NCI-H460 (cell line): ENCODE measurements at regions not wholly inside any gene's neighbourhood (a gene's known extent, or its start where the extent isn't known, plus 50 kb on each side); places are given as distances from the start of the nearest gene placed in this dataset.
"Not testable (repeated sequence)": the region's sequence is repeated elsewhere in the genome, so short reads cannot be mapped to it uniquely, and the experiment has no call there.

Source experiments
- DNase-seq: peaks from one replicate; pipeline ENCODE4 v3.0.0-alpha.2; 2016; ENCODE audit warnings: low read depth; ENCODE audit errors: extremely low read depth

DNA sequence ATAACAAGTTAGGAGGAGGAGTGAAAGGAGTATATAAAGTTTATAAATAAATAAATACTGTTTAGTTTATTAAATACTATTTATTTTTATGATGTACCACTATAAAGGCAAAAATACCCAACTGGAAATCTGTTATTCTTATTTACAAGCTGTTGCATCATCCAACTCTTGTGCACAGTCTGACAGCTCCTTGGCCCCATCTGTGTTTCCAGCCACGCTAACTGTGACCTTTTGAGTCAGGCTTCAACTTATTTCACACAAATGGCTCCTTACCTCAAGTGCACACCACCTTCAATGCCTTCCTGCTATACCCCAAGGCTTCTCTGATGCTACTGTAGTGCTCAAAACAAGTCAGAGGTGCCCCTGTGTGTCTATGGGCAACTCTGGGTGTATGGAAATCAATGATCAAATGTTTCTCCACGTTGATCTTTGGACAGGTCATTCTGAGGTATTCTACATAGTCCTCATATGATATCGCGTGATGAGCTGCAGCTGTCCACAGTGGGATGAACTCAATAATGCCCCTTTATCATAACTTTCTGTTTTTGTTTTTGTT, 303.2 kb upstream of the GRAMD2B start:
- peak; percentile 41 for DNase-seq

DNA sequence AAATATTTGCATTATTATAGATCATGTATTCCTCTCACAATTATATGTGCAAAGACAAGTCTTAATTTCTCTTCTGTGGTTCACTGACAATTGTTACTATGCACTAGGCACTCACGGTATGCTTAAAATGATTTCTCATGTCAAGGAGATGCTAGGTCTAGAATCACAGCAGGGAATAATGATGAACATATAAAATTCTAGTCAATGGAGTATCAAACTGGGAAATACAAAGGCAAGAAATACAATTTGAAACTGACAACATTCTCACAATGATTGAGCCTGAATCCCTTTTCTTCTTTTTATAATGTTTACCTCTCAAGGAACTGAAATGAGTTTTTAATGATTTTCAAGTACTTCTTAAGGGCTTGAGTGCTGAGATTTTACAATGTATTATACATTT, 302.3 kb upstream of the GRAMD2B start:
- DNase-seq = no peak

DNA sequence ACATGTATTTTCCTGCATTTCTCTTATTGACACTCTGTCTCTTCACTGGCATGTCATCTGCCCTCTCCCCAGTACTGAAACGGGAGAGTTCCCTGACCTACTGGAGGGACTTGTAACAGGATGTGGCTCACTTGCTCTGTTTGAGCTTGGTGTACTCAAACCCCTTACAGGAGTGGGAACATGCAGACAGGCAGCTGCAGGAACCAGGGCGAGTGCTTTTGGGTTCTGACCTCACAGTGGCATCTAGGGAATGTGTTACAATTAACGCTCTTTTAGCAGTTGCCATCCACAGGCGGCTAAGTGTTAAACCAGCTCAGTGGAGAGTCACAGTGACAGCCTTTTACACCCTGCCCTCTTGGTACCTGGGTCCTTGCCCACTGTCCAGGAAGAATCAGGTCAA, 300.3 kb upstream of the GRAMD2B start:
- DNase-seq = no peak

DNA sequence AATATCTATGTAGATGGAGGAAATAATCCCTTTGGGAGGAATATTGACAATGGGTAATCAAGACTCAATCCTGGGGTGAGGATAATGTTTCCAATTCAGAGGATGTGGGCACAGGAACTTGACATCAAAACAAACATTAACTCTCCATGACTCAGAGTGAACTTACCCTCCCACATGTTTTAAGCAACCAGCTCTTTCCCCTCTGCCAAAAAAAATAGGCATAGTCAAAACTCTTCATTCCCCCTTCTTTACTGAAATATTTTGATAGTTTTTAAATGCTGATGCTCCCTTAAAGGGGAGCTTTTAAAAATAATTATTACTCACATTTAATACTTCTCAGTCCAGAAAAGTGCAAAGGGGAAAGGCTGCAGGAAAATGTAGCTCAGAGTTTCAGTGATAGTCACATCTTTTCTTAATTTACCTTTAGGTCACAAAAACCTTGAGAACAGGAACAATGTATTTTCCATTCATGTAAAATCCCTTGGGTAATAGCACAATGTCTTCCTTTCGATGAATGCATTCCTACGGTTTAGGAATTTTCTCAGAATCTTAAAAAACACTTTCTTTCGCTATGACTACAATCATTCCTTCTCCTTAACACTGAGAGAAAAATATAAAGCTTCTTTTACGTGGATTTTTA, 298.4 kb upstream of the GRAMD2B start:
- DNase-seq = no peak

DNA sequence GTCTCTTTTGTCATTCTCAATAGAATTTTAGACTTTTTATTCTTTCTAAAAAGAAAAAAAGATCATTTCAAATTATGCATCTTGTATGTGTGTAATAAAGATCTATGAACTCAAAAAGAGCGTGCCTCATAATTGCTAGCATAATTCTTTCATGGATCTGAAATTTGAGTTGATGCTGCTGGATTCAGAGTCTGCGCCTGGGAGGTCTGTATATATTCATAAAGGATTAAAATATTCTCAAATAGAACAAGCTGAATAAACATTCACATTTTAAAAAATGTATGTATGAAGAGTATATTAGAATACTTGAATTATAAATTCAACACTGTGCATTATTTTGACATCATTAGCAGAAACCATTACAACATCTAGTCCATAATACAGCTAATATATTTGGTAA, 297.8 kb upstream of the GRAMD2B start:
- DNase-seq = no peak

DNA sequence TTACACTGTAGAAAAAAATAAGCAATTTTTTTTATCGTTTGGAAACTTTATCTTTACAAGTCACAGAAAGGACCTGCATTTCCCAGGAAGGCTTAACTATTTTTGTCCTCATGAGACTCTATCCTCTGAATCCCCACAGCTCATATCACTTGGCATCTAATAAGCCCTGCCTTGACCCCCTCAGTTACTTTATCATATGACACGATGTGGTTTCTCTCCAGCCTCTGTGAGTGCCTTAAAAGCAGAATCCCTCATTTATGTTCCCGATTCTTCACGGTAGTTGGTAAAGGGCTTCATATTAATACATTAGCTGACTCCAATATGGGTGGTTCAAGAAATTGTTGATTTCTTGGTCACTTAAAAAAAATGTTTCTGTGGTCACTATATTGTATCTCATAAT, 296.6 kb upstream of the GRAMD2B start:
- no peak for DNase-seq

DNA sequence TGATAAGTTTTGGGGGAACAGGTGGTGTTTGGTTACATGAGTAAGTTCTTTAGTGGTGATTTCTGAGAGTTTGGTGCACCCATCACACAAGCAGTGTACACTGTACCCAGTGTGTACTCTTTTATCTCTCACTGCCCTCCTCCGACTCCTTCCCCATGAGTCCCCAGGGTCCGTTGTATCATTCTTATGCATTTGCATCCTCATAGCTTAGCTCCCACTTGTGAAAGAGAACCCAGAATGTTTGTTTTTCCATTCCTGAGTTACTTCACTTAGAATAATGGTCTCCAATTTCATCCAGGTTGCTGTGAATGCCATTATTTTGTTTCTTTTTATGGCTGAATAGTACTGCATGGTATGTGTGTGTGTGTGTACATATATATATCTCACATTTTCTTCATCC, 295.8 kb upstream of the GRAMD2B start:
- DNase-seq = not testable (repeated sequence)

DNA sequence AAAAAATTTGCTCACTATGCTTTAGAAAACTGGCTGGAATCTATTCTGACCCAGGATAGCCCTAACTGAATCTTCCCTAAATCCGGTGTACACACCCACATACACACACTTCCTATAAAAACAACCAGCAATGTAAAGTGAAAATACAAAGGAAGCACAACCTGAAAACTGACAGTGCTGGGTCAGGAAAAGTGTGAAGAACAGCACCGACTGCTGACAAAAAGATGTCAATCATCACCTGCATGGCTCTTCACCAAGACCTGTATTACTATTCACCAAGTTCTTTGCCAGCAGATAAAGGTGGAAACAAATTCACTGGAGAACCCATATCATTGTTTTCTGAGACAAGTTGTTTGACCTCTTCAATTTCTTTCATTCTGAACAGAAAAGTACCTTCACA, 293.8 kb upstream of the GRAMD2B start:
- DNase-seq = no peak

DNA sequence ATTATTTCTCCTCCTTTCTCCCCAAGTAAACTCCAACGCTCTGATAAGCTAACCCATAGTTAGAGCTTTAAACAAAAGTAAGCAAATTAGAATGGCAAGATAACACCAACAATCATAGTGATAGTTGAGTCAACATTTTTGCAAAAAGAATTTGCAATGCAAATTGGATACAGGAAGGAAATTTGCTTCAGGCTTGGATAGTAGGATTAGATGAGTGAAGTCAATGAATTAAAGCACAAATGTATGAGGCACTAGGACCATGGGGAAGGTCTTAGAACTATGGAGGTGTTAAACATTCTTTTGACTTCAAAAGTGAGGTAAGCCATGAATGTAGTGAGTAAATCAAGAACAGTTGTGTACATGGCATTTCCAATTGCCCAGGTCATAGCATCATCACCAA, 289.8 kb upstream of the GRAMD2B start:
- no peak for DNase-seq

DNA sequence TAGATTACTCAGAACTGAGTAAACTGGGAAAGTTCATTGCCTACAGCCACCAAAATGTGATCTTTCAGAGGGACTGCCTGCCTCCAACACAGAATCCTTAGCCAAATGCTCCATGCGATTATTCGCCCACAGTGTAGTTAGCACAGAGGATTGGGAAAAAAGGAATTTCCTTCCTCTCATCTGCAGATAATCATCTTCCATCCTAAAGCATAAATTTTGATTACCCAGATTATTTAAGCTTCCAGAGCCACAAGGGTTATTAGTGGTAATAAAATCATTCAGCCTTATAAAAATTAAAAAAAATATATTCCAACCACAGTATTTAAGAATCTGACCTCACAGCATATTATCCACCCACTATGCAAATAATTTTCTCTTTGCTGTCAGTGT, 285.3 kb upstream of the GRAMD2B start:
- no peak for DNase-seq

DNA sequence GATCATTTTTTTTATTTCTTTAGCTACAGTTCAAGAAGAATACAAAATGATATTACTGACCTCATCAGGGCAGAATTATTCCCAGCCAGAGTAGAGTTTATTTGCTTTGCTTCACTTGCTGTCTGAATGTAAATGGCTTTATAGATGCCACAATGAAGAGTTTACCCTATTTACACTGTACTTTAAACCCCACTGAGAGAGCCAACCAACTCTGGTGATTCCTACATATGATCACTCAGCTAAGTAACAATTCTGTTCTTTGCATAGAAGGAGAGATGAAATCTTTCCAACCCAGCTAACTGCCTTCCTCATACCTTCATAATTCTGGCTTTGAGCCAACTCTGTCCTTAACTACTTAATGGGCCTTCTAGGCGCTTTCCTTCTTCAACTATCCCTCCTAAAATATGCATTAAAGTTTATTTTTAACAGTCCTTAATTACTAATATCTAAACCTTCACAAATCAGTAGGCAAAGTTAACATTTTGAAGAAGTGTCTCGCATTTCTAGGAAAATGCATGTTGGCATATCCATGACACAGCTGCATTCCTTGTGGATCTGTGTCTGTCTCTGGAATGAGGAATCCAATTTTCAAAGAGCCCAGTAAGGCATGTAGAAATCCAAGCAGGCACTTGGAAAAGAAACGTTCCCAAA, 284.8 kb upstream of the GRAMD2B start:
- no peak for DNase-seq

DNA sequence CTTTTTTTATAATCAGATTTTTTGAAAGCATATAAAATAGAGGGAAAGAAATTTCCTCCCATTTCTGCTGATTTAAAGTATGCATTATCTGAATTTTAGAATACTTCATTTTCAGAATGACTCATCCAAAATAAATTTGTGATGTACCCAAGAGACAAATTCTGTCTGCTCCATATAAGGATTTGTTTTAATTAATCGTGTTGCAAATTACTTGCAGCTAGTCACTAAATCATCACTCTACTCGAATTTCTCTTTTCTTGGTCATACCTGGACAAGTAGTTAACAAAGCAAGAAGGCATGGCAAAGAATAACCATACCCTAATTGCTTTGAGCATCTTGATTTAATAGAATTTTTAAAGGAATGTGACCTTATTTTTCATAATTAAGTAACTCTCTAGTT, 284.1 kb upstream of the GRAMD2B start:
- DNase-seq = no peak

DNA sequence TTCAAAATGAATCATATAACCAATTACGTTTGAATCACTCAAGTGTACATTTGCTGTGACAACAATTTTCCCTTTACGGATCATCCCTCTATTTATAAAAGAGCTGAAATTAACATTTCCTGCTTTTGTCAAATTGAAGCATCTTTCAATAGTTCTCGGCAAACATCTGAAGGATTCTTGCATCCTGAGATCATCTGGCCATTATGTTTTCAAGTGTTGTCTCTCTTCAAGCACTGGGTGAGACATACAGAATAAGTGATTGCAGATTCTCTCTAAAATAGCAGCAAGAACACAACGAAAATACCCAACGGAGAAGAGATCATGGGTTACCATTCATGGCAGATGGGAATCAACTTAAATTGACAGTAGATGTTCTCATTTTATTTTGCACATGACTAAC, 283.4 kb upstream of the GRAMD2B start:
- no peak for DNase-seq

DNA sequence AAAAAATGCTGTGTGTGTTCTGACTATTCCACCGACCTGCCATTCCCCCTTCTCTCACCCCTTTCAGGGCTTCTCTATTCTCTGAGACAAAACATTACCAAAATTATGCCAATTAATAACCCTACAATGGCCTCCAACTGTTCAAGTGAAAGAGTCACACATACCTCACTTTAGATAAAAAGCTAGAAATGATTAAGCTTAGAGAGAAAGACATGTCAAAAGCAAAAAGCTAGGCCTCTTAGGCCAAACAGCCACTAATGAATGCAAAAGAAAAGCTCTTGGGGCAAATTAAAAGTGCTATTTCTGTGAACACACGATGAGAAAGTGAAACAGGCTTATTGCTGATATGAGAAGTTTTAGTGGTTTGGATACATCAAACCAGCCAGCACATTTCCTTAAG, 279.6 kb upstream of the GRAMD2B start:
- no peak for DNase-seq

DNA sequence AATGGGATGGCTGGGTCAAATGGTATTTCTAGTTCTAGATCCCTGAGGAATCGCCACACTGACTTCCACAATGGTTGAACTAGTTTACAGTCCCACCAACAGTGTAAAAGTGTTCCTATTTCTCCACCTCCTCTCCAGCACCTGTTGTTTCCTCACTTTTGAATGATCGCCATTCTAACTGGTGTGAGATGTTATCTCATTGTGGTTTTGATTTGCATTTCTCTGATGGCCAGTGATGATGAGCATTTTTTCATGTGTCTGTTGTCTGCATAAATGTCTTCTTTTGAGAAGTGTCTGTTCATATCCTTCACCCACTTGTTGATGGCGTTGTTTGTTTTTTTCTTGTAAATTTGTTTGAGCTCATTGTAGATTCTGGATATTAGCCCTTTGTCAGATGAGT, 272.9 kb upstream of the GRAMD2B start:
- DNase-seq = not testable (repeated sequence)

DNA sequence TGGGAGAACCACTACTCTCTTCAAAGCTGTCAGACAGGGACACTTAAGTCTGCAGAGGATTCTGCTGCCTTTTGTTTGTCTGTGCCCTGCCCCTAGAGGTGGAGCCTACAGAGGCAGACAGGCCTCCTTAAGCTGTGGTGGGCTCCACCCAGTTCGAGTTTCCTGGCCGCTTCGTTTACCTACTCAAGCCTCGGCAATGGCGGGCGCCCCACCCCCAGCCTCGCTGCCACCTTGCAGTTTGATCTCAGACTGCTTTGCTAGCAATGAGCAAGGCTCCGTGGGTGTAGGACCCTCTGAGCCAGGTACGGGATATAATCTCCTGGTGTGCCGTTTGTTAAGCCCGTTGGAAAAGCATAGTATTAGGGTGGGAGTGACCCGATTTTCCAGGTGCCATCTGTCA, 267.9 kb upstream of the GRAMD2B start:
- not testable (repeated sequence) for DNase-seq

DNA sequence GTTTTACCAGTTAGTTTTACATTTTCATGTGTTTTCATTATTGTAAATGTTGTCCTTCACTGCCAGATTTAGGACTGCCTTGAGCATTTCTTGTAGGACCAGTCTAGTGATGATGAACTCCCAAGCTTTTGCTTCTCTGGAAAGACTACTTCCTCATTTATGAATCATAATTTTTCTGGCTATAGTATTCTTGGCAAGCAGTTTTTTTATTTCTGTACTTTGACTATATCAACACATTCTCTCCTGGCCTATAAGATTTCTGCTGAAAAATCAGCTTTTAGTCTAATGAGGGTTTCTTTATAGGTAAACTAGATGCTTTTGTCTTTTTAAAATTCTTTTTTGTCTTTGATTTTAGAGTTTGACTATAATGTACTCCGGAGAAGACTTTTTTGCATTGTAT, 256.8 kb upstream of the GRAMD2B start:
- no peak for DNase-seq

DNA sequence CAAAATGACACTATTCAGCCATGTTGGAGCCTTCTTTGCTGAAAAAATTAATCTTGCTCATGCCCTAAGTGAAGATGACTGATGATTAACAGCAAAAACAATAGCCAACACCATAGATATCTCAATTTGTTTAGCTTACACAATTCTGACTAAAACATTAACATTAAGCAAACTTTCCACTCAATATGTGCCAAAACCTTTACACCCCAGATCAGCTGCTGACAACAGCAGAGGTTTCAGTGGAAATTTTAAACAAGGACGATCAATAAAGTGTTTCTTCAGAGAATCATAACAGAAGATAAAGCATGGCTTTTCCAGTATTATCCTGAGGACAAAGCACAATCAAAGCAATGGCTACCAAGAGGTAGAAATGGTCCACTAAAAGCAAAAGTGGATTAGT, 254.4 kb upstream of the GRAMD2B start:
- DNase-seq = no peak

DNA sequence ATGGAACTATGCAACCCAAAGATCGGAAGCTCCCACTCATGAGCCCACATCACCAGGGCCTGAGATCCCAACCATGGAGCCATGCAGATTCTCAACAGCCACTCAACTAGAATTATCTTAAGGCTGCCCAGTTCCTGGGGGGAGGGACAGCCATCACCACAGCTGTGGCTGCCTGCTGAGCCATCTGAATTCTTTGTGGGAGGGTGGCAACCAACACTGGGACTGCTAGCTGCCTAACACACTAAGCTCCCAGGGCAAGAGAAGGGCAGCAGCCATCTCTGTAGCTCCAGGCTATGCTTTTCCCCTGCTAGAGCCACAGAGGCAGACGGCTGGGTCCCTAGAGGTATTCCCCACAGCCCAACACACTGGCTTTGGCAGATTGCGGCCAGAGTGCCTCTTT, 251.3 kb upstream of the GRAMD2B start:
- DNase-seq = no peak

DNA sequence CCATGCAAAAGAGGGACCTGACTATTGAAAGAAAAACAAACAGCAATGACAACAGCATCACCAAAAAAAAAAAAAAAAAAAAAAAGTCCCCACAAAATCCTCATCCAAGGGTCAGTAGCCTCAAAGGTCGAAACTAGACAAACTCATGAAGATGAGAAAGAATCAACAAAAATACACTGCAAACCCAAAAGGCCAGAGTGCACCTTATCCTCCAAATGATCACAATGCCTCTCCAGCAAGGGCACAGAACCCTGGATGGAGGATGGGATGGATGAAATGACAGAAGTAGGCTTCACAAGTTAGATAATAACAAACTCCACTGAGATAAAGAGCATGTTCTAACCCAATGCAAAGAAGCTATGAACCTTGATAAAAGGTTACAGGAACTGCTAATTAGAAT, 250.4 kb upstream of the GRAMD2B start:
- no peak for DNase-seq

DNA sequence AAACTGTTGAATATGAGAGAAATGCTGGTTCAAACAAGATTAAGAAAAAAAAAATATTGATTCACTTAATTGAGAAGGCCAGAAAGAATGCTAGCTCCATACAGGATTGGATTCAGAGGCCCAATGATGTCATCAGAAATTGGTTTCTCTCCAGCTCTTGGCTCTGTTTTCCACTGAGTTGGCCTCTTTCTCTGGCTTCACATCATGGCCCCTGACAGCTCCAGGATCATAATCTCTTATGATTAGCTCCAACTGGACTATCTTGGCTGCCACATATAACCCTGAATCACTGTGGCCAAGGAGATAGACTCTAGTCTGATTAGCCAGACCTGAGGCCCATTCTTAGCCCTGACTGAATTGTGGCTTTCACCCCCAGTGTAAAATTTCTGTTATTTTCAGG, 244.7 kb upstream of the GRAMD2B start:
- no peak for DNase-seq

DNA sequence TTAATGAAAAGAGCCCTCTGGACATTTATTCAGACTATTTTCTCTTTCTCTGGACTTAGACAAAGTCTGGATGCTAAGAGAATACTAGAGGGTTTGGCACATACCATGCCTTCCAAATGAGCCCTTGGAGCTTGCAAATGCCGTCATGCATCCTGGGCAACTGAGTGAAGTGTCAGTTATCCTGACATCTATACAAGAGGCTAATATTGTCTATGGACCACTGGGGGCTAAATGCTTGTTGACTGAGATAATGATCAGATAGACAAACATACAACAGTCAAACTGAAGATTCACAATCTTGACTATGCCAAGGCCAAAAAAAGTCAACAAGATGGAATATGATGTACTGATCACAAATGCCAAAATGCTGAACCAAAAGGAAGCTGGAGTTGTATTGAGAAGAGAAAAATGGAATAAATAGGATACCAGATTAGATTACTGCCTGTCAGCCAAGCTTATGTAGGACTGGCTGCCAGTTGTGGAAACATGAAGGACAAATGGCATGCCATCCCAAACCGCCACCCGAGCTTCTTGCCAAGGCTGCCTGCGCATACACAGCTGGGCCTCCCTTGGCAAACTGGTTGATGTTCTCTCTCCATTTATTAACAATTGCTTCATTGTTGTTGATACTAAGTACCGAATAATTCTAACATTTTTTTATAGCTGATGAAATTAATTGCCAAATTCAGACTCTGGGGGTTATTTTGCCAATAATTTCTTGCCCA, 240.1 kb upstream of the GRAMD2B start:
- no peak for DNase-seq
